Upper lobe of right lung (tissue), 1 donor: ENCODE measurements at regions not wholly inside any gene's neighbourhood (a gene's known extent, or its start where the extent isn't known, plus 50 kb on each side); places are given as distances from the start of the nearest gene placed in this dataset.
A peak's percentile ranks its signal among the peaks of the same experiment; 100 is the strongest.

Source experiments
- ATAC-seq: fragments of 200-7000 bp; cut with Tn5 transposase; one replicate; pipeline ENCODE4 v1.9.1; 2020; ENCODE audit warnings: mild to moderate bottlenecking, moderate library complexity
- DNase-seq: peaks from one replicate; pipeline ENCODE4 v3.0.0-alpha.2; 2020
- H3K27ac ChIP-seq: fragments of 200-600 bp; one replicate; pipeline ENCODE4 v1.8.0; 2022
- H3K27me3 ChIP-seq: fragments of 200-600 bp; one replicate; pipeline ENCODE4 v1.8.0; 2022; ENCODE audit warnings: mild to moderate bottlenecking
- H3K36me3 ChIP-seq: fragments of 200-600 bp; one replicate; pipeline ENCODE4 v1.8.0; 2022
- H3K4me1 ChIP-seq: fragments of 200-600 bp; one replicate; pipeline ENCODE4 v1.8.0; 2022
- H3K4me3 ChIP-seq: fragments of 200-600 bp; one replicate; pipeline ENCODE4 v1.8.0; 2022; ENCODE audit warnings: mild to moderate bottlenecking
- H3K9me3 ChIP-seq: fragments of 200-600 bp; one replicate; pipeline ENCODE4 v1.8.0; 2022
- CTCF ChIP-seq: fragments of 200-600 bp; IDR thresholded peaks from one replicate; pipeline ENCODE4 v1.8.0; 2022; ENCODE audit warnings: antibody characterized with exemption
- intact Hi-C: fragments of 100-400 bp; cut with DNase I; formaldehyde crosslinking; loops from one replicate; pipeline ENCODE4 v1.11.0; 2022
- donor health status: DM: no; HTN: yes; CAD: no; lungs with severe emphysema.

GRCh38 chr9:108787690-108788048, 68.1 kb downstream of the ACTL7B start:
- H3K36me3 ChIP-seq: no peaks in the 10 kb centered on the region
- no peaks in the 10 kb centered on the region for H3K4me1 ChIP-seq
- no peak for TF ChIP-seq CTCF
- H3K9me3 ChIP-seq: no peaks in the 10 kb centered on the region
- intact Hi-C loops: no loop called here
- no peaks in the 10 kb centered on the region for H3K27me3 ChIP-seq
- no peak for DNase-seq
- no peak overlapping the region for H3K4me3 ChIP-seq
- ATAC-seq: no peak
- no peak overlapping the region for H3K27ac ChIP-seq

- H3K4me3 ChIP-seq: no peak overlapping the region
- TF ChIP-seq CTCF: no peak
Observed at GRCh38 chr9:108786901-108787689, 68.7 kb downstream of the ACTL7B start.

GRCh38 chr9:108786322-108786721, 69.5 kb downstream of the ACTL7B start:
- no peak for DNase-seq
- no peak for TF ChIP-seq CTCF
- Histone ChIP-seq H3K27ac (no peak overlapping the region), H3K9me3 (no peaks in the 10 kb centered on the region), H3K4me1 (no peaks in the 10 kb centered on the region), H3K4me3 (no peak overlapping the region), H3K36me3 (no peaks in the 10 kb centered on the region), H3K27me3 (no peaks in the 10 kb centered on the region)
- no peak for ATAC-seq
- intact Hi-C loops: no loop called here

More at GRCh38 chr9:108786901-108787689, 68.7 kb downstream of the ACTL7B start:
- H3K27me3 ChIP-seq: no peaks in the 10 kb centered on the region
- no peak overlapping the region for H3K27ac ChIP-seq
- H3K36me3 ChIP-seq: no peaks in the 10 kb centered on the region
- ATAC-seq (no peak), DNase-seq (no peak)
- intact Hi-C loops: no loop called here
- no peaks in the 10 kb centered on the region for H3K4me1 ChIP-seq
- no peaks in the 10 kb centered on the region for H3K9me3 ChIP-seq

- H3K9me3 ChIP-seq: no peaks in the 10 kb centered on the region
- intact Hi-C loops: no loop called here
- no peak for DNase-seq
- H3K27me3 ChIP-seq: no peaks in the 10 kb centered on the region
- no peak overlapping the region for H3K27ac ChIP-seq
- no peaks in the 10 kb centered on the region for H3K4me1 ChIP-seq
- ATAC-seq: peak; percentile 58
- H3K36me3 ChIP-seq: no peaks in the 10 kb centered on the region
- no peak overlapping the region for H3K4me3 ChIP-seq
- TF ChIP-seq CTCF: no peak
Observed at GRCh38 chr9:108784998-108785397, 70.8 kb downstream of the ACTL7B start.

- H3K4me3 ChIP-seq: no peak overlapping the region
- no peaks in the 10 kb centered on the region for H3K4me1 ChIP-seq
- intact Hi-C loops: no loop called here
- no peaks in the 10 kb centered on the region for H3K36me3 ChIP-seq
- TF ChIP-seq CTCF: no peak
- no peaks in the 10 kb centered on the region for H3K9me3 ChIP-seq
- peaks cover under 1% of the 10 kb centered on the region for H3K27me3 ChIP-seq
- ATAC-seq: no peak
- no peak for DNase-seq
- no peak overlapping the region for H3K27ac ChIP-seq
Observed at GRCh38 chr9:108783731-108784495, 71.9 kb downstream of the ACTL7B start.
